HG02852 (cell line): ENCODE measurements at regions not wholly inside any gene's neighbourhood (a gene's known extent, or its start where the extent isn't known, plus 50 kb on each side); places are given as distances from the start of the nearest gene placed in this dataset.

Source experiments
- ATAC-seq: cut with Tn5 transposase; IDR thresholded peaks from one replicate; pipeline ENCODE4 v1.9.1; 2021; ENCODE audit warnings: mild to moderate bottlenecking, moderate library complexity; ENCODE audit not compliant: unreplicated experiment

DNA sequence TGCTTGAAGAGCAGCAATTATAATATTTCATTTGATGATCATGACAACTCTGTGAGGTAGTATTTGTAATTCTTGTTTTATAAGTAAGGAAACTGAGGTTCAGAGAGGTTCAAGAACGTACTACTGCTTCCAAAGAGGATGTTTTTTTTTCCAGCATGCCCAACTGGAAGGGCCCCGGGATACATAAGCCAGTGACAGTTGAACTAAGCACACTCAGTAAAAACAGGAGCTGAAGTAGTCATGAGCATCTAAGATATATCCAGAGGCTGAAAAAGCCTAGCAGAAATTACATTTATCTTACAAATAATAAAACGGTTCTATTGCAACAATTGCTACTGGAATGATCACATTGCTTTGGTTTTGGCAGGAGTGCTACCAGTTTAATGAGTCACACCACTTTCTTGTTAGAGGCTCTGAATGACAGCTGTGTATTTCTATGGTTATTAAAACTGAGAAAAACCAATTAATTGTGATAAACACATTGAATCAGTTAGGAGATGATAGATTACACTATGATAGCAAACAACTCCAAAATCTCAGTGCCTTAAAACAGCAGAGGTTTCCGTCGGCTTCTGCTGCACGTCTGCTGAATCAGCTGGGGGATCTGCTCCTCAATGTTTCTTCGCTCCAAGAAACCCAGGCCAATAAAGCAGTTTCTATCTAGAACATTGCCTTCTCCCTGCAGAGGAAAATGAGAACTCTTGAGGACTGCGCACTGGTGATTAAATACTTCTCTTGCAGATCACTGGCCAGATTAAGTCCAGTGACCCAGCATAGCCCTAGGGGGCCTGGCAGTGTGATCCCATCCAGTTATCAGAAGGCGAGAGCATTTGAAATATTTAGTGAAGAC lies 522.7 kb downstream of the PLPP3 start:
- ATAC-seq, result no peak

DNA sequence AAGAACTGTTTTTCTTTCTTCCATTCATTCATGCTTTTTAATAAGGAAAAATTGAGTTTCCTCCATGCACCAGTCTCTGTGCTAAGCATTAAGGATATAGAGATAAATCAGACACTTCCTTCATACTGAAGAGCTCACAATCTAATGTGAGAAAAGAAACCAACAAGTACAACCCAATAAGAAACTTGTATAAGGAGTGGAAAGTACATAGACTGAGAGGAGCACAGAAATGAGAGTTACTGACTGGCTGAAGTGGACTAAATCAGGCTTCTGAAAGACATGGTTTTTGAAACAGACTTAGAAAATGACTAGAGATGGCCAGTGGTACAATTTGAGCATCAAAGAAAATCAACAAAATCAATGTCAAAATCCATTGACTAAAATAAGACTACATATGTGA lies 524.4 kb downstream of the PLPP3 start:
- ATAC-seq, result no peak

DNA sequence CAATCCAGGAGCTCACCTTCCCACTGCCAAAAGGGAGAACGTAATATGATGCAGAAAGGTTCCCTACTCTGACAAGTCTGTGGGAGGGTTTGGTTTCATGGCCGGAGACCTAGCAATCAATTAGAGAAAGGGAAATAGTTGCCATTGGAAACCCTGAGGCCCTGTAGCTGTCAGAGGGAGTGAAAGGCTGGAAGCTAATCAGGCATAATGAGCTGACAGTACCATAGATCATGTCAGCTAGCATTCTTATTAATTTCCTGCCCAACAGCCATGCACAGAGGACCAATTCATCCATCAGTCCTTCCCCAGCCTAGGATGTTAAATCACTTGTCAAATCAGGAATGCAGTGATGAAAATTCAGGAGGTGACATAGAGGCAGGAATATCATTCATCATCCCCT lies 527.3 kb downstream of the PLPP3 start:
- ATAC-seq, result no peak

- ATAC-seq, result no peak
Measured at GRCh38 chr1:56050911-56051310, 528.5 kb downstream of the PLPP3 start.

- no peak for ATAC-seq
Measured at GRCh38 chr1:56045477-56045876, 533.9 kb downstream of the PLPP3 start.

DNA sequence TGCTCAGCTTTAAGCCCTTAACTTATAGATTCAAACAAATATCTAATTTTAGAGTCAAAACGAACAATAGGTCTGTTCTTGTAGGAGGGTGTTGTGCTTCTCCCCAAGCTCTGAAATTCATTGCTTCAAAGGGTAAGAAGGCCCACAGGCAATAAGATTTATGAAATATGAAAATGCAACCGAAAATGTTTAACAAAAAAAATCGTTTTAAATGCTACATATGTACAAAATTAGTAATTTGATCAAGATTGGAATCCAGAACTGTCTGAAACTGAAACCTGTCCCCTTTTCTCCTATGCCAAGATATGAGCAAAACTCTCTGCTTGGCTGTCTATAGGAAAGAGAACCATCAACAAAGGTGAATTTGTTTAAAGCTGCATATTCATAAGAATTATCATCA lies 534.3 kb downstream of the PLPP3 start:
- no peak for ATAC-seq

DNA sequence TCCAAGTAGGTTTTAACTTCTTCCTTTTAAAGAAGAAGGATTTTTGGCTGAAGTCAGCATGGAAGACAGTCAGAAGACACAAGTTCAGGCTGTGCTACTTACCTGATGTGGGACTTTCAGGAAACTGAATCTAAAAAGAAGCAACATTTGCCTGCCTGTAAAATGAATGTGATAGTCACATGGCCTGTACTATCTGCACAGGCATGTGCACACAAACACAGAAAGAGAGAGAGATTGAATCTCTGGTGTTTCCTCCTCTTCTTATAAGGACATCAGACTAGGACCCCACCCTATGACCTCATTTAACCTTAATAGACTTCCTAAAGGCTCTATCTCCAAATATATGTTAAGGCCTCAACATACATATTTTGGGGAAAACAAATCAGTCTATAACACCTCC lies 542.9 kb downstream of the PLPP3 start:
- no peak for ATAC-seq

GRCh38 chr1:56034847-56035481 lies 544.4 kb downstream of the PLPP3 start:
- ATAC-seq, result no peak

GRCh38 chr1:56034222-56034621 lies 545.1 kb downstream of the PLPP3 start:
- no peak for ATAC-seq

- no peak for ATAC-seq
Measured at GRCh38 chr1:56033321-56034037, 545.9 kb downstream of the PLPP3 start.

DNA sequence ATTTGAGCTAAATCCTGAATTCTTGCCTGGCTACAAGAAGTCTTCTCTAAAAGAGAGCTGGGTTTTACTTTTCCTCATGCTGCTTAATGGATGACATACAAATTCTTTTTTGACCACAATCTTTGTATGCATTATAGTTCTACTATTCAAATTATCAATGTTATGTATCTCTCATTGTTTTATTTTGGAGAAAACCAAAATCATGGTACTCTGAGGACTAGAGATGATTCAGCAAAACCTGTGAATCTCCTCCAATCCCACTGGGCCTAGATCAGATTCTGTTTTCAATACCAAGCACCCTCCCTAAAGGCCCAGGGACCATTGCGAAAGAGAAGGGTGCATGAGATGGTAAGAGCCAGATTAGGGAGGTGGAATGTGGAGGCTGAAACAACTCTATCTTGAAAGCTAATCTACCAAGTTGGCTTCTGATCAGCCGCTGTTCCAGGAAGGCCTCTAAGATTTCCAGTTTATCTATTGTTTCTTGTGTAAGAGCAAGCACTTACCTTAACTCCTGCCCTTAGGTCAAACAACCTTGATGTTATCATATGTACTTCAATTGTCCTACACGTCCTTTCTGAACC lies 547.2 kb downstream of the PLPP3 start:
- no peak for ATAC-seq

DNA sequence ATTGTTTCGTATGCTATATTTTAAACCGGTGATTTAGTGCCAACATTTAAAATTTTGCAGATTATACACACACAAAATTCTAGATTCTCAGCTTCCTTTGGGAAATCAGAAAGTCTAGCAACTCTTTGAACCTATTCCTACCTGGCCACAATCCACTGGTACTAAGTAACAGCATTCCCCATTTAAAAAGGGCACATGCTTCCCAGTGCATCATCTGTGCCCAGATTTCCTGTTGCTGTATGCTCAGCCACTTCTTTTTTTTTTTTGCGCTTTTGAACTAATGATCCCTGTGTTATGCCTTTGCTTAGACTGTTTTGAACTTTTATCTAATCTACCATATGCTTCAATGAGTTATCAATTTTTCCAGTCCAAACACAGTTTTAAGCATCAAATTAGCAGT lies 548.4 kb downstream of the PLPP3 start:
- no peak for ATAC-seq

- ATAC-seq, result no peak
Measured at GRCh38 chr1:56029319-56030003, 549.9 kb downstream of the PLPP3 start.

DNA sequence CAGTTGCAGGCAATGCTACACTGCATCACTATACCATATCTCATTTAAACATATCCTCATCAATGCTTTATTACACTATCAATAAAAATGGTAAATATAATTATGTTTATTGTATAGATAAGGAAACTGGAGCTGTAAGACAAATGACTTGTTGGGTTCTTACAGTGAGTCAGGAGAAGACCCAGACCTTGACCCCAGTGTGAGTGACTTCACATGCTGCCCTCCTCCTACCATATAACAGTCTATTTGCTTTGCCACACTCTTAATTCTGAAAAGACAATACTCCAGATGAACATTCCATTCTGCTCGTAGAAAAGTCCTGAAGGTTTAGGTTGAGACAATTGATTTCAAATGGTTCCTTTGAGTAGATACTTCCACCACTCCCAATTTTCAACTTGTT lies 550.5 kb downstream of the PLPP3 start:
- no peak for ATAC-seq

GRCh38 chr1:56028244-56028643 lies 551.1 kb downstream of the PLPP3 start:
- ATAC-seq, result peak; percentile 66

DNA sequence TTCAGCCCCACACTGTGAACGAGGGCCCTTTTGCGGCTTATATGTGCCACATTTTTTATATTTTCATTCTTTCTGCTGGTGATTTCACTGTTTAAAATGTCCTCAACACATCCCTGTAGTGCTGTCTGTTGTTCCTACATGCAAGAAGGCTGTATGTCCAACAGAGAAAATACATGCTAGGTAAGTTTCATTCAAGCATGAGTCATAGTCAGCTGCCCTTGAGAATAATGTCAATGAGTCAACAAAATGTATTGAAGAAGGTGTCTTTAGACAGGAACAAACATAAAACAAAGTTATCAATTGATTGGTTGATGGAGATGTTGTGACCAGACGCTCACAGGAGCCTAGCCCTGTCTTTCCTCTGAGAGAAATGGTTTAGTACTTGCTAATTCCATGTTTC lies 553.4 kb downstream of the PLPP3 start:
- ATAC-seq, result no peak

DNA sequence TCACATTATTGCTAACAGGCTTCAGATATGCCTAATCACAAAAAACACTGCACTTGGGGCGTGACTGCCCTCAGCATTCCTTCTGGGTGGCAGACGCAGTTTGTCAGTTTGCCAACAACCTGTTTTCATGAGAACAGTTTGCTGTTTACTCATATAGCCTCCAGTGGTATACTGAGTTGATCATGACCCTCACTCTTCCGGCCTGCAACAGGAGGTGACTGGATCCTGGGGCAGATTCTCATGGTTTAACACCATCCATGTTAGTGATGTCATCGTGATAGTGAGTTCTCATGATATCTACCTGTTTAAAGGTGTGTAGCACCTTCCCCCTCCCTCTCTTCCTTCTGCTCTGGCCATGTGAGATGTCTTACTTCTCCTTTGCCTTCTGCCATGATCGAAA lies 555.2 kb downstream of the PLPP3 start:
- ATAC-seq, result no peak

DNA sequence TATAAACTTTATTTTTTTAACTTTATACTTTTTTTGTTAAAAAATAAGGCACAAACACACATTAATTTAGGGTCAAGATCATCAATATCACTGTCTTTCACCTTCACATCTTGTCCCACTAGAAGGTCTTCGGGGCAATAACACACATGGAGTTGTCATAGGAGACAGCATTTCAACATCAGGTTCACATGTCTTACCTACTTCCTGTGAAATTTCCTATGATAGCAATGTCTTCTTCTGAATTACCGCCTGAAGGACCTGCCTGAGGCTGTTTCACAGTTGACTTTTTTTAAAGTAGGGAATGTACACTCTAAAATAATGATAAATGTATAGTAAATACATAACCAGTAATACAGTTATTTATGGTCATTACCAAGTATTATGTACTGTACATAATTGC lies 559.4 kb downstream of the PLPP3 start:
- no peak for ATAC-seq

DNA sequence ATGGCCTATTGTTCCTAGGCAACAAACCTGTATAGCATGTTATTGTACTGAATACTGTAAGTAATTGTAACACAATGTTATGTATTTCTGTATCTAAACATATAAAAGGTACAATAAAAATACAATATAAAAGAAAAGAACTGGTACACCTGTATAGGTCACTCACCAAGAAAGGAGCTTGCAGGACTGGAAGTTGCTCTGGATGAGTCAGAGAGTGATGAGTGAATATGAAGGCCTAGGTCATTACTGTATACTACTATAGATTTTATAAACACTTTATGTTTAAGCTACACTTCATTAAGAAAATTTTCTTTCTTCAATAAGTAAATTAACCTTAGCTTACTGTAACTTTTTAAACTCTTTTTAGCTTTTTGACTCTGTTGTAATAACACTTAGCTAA lies 559.9 kb downstream of the PLPP3 start:
- ATAC-seq, result no peak

- no peak for ATAC-seq
Measured at GRCh38 chr1:56017336-56017735, 562.0 kb downstream of the PLPP3 start.

- no peak for ATAC-seq
Measured at GRCh38 chr1:56003846-56004245, 575.5 kb downstream of the PLPP3 start.
